ENCODE measurements at regions not wholly inside any gene's neighbourhood (a gene's known extent, or its start where the extent isn't known, plus 50 kb on each side); places are given as distances from the start of the nearest gene placed in this dataset.
"Not testable (repeated sequence)": the region's sequence is repeated elsewhere in the genome, so short reads cannot be mapped to it uniquely, and the experiment has no call there.

- DNase-seq = no peak
These were observed 161.5 kb upstream of the CDKN2B start for GRCh38 chr9:22170556-22170955.

- no peak for DNase-seq
These were observed 162.0 kb upstream of the CDKN2B start for GRCh38 chr9:22170990-22171670.

GRCh38 chr9:22171691-22172090 lies 162.6 kb upstream of the CDKN2B start:
- no peak for DNase-seq

GRCh38 chr9:22173908-22174307 lies 164.8 kb upstream of the CDKN2B start:
- no peak for DNase-seq

- no peak for DNase-seq
These were observed 167.0 kb upstream of the CDKN2B start for GRCh38 chr9:22175972-22176545.

- not testable (repeated sequence) for DNase-seq
These were observed 171.9 kb upstream of the CDKN2B start for GRCh38 chr9:22181021-22181420.

GRCh38 chr9:22189471-22189870 lies 180.4 kb upstream of the CDKN2B start:
- DNase-seq = no peak

- not testable (repeated sequence) for DNase-seq
These were observed 187.9 kb upstream of the CDKN2B start for GRCh38 chr9:22197000-22197399.

GRCh38 chr9:22198681-22199080 lies 189.6 kb upstream of the CDKN2B start:
- DNase-seq = no peak

- DNase-seq = no peak
These were observed 192.2 kb upstream of the CDKN2B start for GRCh38 chr9:22201256-22201655.

- no peak for DNase-seq
These were observed 194.4 kb upstream of the CDKN2B start for GRCh38 chr9:22203371-22204138.

GRCh38 chr9:22204240-22204639 lies 195.1 kb upstream of the CDKN2B start:
- no peak for DNase-seq

- no peak for DNase-seq
These were observed 197.7 kb upstream of the CDKN2B start for GRCh38 chr9:22206833-22207232.

GRCh38 chr9:22208846-22209585 lies 199.9 kb upstream of the CDKN2B start:
- DNase-seq = peak; percentile 15

- no peak for DNase-seq
These were observed 201.2 kb upstream of the CDKN2B start for GRCh38 chr9:22210262-22210661.

- DNase-seq = no peak
These were observed 201.8 kb upstream of the CDKN2B start for GRCh38 chr9:22210936-22211335.

GRCh38 chr9:22211588-22212360 lies 202.7 kb upstream of the CDKN2B start:
- DNase-seq = no peak

GRCh38 chr9:22214021-22214420 lies 204.9 kb upstream of the CDKN2B start:
- DNase-seq = no peak

- no peak for DNase-seq
These were observed 205.5 kb upstream of the CDKN2B start for GRCh38 chr9:22214497-22215031.

GRCh38 chr9:22215521-22215920 lies 206.4 kb upstream of the CDKN2B start:
- no peak for DNase-seq

- DNase-seq = no peak
These were observed 207.6 kb upstream of the CDKN2B start for GRCh38 chr9:22216730-22217172.

GRCh38 chr9:22217254-22217653 lies 208.1 kb upstream of the CDKN2B start:
- DNase-seq = no peak

Data from activated naive CD4-positive, alpha-beta T cell treated with Interleukin-2 at 50 U/mL for 16 hours (primary cell).